ENCODE measurements at regions not wholly inside any gene's neighbourhood (a gene's known extent, or its start where the extent isn't known, plus 50 kb on each side); places are given as distances from the start of the nearest gene placed in this dataset.

DNA sequence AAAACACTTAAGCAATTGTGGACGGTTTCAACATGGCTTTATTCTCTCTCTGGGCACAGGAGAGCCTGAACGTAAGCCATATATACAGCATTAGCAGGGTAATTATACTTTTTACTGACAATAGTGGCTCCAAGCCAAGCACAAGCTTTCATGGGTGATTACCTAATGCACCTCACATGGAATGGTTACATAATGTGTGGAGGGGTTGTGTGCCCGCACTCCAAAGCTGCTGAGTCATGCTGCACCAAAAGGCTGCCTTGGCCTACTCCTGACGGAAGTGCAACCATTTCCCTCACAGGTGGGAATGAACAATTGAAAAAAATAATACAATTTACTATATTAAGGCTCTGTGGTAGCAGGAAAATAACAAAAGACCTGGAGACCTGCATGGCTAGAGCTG, 86.5 kb upstream of the ATP10B start:
- TF ChIP-seq GATA2 (IDR thresholded peaks at IDR 0.05; ENCODE audit: low read depth, low read length) = no peak
- no peak for TF ChIP-seq GATA3 (IDR thresholded peaks at IDR 0.05; ENCODE audit: low read depth, low read length)

All from SH-SY5Y (cell line).